Esophagus (tissue), 2 donors: ENCODE measurements at regions not wholly inside any gene's neighbourhood (a gene's known extent, or its start where the extent isn't known, plus 50 kb on each side); places are given as distances from the start of the nearest gene placed in this dataset.

ENCODE experiments used
- H3K27ac ChIP-seq, 2 donors: one replicate each; pipeline ENCODE4 v1.5.1; 2013; ENCODE audit warnings: low read depth in 2 of 2, mild to moderate bottlenecking in 2 of 2, inconsistent platforms in 1 of 2, low read length in 1 of 2, moderate library complexity in 1 of 2
- H3K27me3 ChIP-seq, 2 donors: one replicate each; pipeline ENCODE4 v1.6.1; 2013; ENCODE audit warnings: low read length in 2 of 2, control low read depth in 1 of 2, mild to moderate bottlenecking in 1 of 2; ENCODE audit not compliant: insufficient read depth in 2 of 2, control insufficient read depth in 1 of 2
- H3K36me3 ChIP-seq, 2 donors: one replicate each; pipeline ENCODE4 v1.6.1; 2013; ENCODE audit warnings: low read length in 1 of 2; ENCODE audit not compliant: control insufficient read depth in 2 of 2, insufficient read depth in 2 of 2
- H3K4me1 ChIP-seq, 2 donors: one replicate each; pipeline ENCODE4 v1.6.1; 2013; ENCODE audit warnings: low read length in 1 of 2; ENCODE audit not compliant: control insufficient read depth in 2 of 2, insufficient read depth in 2 of 2
- H3K4me3 ChIP-seq, 2 donors: one replicate each; pipeline ENCODE4 v1.5.1; 2013; ENCODE audit warnings: low read length in 2 of 2, mild to moderate bottlenecking in 2 of 2, low read depth in 1 of 2, moderate library complexity in 1 of 2
- H3K9me3 ChIP-seq, 2 donors: one replicate each; pipeline ENCODE4 v1.6.1; 2013; ENCODE audit warnings: mild to moderate bottlenecking in 2 of 2, low read depth in 1 of 2, low read length in 1 of 2, moderate library complexity in 1 of 2; ENCODE audit not compliant: control insufficient read depth in 2 of 2, insufficient read depth in 1 of 2
- WGBS, 2 donors: extraction: QIAGEN DNeasy Blood & Tissue Kit; methylation state at CpG; one replicate each; pipeline ENCODE4 v1.1.7; 2013; 5-methylcytosine and 5-hydroxymethylcytosine counted together
- donor health status: healthy with polysubstance abuse.
- donor health status: Bipolar disorder and iron deficiency.

GRCh38 chr9:129235041-129235930 is 57.2 kb upstream of the IER5L start:
- H3K9me3 ChIP-seq: peaks cover 0 to 6% of the 10 kb centered on the region in 2 donors
- 90 to 92% methylated on average over 18 of the region's 18 CpGs for WGBS, 2 donors
- no peaks in the 10 kb centered on the region for H3K27me3 ChIP-seq
- peaks cover 2 to 3% of the 10 kb centered on the region in 2 donors for H3K4me1 ChIP-seq
- no peaks in the 10 kb centered on the region for H3K36me3 ChIP-seq
- no peak overlapping the region for H3K4me3 ChIP-seq
- H3K27ac ChIP-seq: no peak overlapping the region

GRCh38 chr9:129234491-129234890 is 56.4 kb upstream of the IER5L start:
- Histone ChIP-seq H3K36me3 (no peaks in the 10 kb centered on the region), H3K4me3 (no peak overlapping the region), H3K4me1 (peaks cover 2 to 3% of the 10 kb centered on the region in 2 donors), H3K27me3 (no peaks in the 10 kb centered on the region), H3K9me3 (peaks cover 0 to 6% of the 10 kb centered on the region in 2 donors), H3K27ac (no peak overlapping the region)
- 70 to 82% methylated on average over 4 of the region's 4 CpGs for WGBS, 2 donors

- H3K4me3 ChIP-seq: no peak overlapping the region
- H3K4me1 ChIP-seq: peaks cover 2 to 3% of the 10 kb centered on the region in 2 donors
- peaks cover 0 to 6% of the 10 kb centered on the region in 2 donors for H3K9me3 ChIP-seq
- no peaks in the 10 kb centered on the region for H3K36me3 ChIP-seq
- WGBS, 2 donors: 88 to 96% methylated on average over 1 of the region's 1 CpG
- no peaks in the 10 kb centered on the region for H3K27me3 ChIP-seq
- no peak overlapping the region for H3K27ac ChIP-seq
Measured at GRCh38 chr9:129232839-129233591, 55.0 kb upstream of the IER5L start.

- Histone ChIP-seq H3K27ac (no peak overlapping the region), H3K4me1 (peaks cover 2 to 3% of the 10 kb centered on the region in 2 donors)
- WGBS, 2 donors: 86 to 90% methylated on average over 9 of the region's 9 CpGs
Measured at GRCh38 chr9:129231759-129232158, 53.7 kb upstream of the IER5L start.

GRCh38 chr9:129231022-129231739 is 53.1 kb upstream of the IER5L start:
- no peak overlapping the region for H3K4me3 ChIP-seq
- H3K27me3 ChIP-seq: no peaks in the 10 kb centered on the region
- peaks cover 3% of the 10 kb centered on the region in 2 donors for H3K4me1 ChIP-seq
- WGBS, 2 donors: 90 to 91% methylated on average over 25 of the region's 25 CpGs
- peaks cover 0 to 6% of the 10 kb centered on the region in 2 donors for H3K9me3 ChIP-seq
- H3K27ac ChIP-seq: no peak overlapping the region
- H3K36me3 ChIP-seq: no peaks in the 10 kb centered on the region

More at GRCh38 chr9:129231759-129232158, 53.7 kb upstream of the IER5L start:
- H3K27me3 ChIP-seq: no peaks in the 10 kb centered on the region
- no peaks in the 10 kb centered on the region for H3K36me3 ChIP-seq
- peaks cover 0 to 6% of the 10 kb centered on the region in 2 donors for H3K9me3 ChIP-seq
- H3K4me3 ChIP-seq: no peak overlapping the region

- WGBS, 2 donors: 67 to 96% methylated on average over 2 of the region's 2 CpGs
- Histone ChIP-seq H3K27me3 (no peaks in the 10 kb centered on the region), H3K4me1 (peaks cover 0 to 5% of the 10 kb centered on the region in 2 donors), H3K36me3 (no peaks in the 10 kb centered on the region), H3K4me3 (no peak overlapping the region), H3K27ac (no peak overlapping the region), H3K9me3 (peaks cover 0 to 6% of the 10 kb centered on the region in 2 donors)
Measured at GRCh38 chr9:129230302-129230701, 52.2 kb upstream of the IER5L start.
